GM19397 (cell line): ENCODE measurements at regions not wholly inside any gene's neighbourhood (a gene's known extent, or its start where the extent isn't known, plus 50 kb on each side); places are given as distances from the start of the nearest gene placed in this dataset.

Experiments
- ATAC-seq: cut with Tn5 transposase; IDR thresholded peaks from one replicate; pipeline ENCODE4 v1.9.1; 2021; ENCODE audit warnings: mild to moderate bottlenecking, moderate library complexity; ENCODE audit not compliant: unreplicated experiment

- no peak for ATAC-seq
Measured at GRCh38 chr2:200725596-200725995, 86.1 kb upstream of the BZW1 start.

- no peak for ATAC-seq
Measured at GRCh38 chr2:200728630-200729029, 83.1 kb upstream of the BZW1 start.

GRCh38 chr2:200730302-200730701 lies 81.4 kb upstream of the BZW1 start:
- ATAC-seq, result no peak

- no peak for ATAC-seq
Measured at GRCh38 chr2:200730960-200731359, 80.8 kb upstream of the BZW1 start.

GRCh38 chr2:200732866-200733265 lies 78.8 kb upstream of the BZW1 start:
- ATAC-seq, result no peak

- ATAC-seq, result no peak
Measured at GRCh38 chr2:200733713-200734198, 78.0 kb upstream of the BZW1 start.

GRCh38 chr2:200735061-200735460 lies 76.6 kb upstream of the BZW1 start:
- ATAC-seq, result no peak

- no peak for ATAC-seq
Measured at GRCh38 chr2:200736646-200737274, 75.0 kb upstream of the BZW1 start.

- no peak for ATAC-seq
Measured at GRCh38 chr2:200737585-200737984, 74.1 kb upstream of the BZW1 start.

GRCh38 chr2:200738590-200738989 lies 73.1 kb upstream of the BZW1 start:
- ATAC-seq, result no peak

GRCh38 chr2:200740907-200741306 lies 70.8 kb upstream of the BZW1 start:
- no peak for ATAC-seq

GRCh38 chr2:200741468-200742202 lies 70.1 kb upstream of the BZW1 start:
- no peak for ATAC-seq

- ATAC-seq, result no peak
Measured at GRCh38 chr2:200742426-200742825, 69.3 kb upstream of the BZW1 start.

GRCh38 chr2:200743042-200743676 lies 68.6 kb upstream of the BZW1 start:
- no peak for ATAC-seq

- no peak for ATAC-seq
Measured at GRCh38 chr2:200744201-200744602, 67.5 kb upstream of the BZW1 start.

- ATAC-seq, result no peak
Measured at GRCh38 chr2:200746301-200746700, 65.4 kb upstream of the BZW1 start.

- ATAC-seq, result no peak
Measured at GRCh38 chr2:200747668-200748618, 63.8 kb upstream of the BZW1 start.

- ATAC-seq, result no peak
Measured at GRCh38 chr2:200748779-200749178, 62.9 kb upstream of the BZW1 start.

- ATAC-seq, result no peak
Measured at GRCh38 chr2:200749631-200750322, 61.9 kb upstream of the BZW1 start.

- ATAC-seq, result no peak
Measured at GRCh38 chr2:200750323-200750910, 61.3 kb upstream of the BZW1 start.
